ENCODE measurements at regions not wholly inside any gene's neighbourhood (a gene's known extent, or its start where the extent isn't known, plus 50 kb on each side); places are given as distances from the start of the nearest gene placed in this dataset.
"Not testable (repeated sequence)": the region's sequence is repeated elsewhere in the genome, so short reads cannot be mapped to it uniquely, and the experiment has no call there.

DNA sequence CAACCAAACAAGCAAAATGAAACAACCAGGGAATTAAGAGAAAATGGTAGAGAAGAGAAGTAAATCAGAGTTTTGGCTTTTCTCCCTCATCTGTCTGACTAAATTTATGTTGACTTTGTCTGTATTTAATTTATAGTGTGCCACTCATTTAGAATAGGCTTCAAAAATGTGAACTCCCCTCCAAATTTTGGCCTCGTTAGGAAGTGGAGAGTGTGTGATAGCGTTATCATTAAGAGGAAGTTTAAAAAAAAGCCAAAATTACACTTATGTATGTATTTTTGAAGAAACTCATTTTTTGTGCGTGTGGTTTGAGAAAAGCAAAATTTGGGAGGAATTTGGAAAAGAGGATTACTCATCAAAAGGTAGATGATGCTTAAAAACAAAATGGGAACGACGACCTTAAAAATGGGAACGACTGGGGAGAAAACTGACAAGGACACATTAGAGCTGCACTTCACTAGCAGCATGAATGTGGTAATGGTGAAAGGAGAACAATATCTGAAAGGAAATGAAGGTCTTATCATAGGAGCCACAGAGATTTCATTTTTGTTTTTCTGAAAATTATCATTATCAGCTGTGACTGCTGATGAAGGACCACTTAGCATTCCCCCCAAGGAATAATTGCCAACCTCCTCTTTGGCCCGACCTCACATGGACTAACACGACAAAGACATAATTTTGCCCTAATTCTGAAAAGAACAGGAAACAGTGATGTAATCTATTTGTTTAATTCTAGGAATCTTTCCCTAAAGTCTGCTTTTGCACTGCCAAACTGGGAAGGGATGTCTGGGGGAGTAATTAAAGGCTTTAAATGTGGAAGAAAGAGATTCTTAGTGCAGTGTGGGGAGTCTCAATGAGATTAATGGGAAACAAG is 163.2 kb upstream of the P2RY1 start:
- DNase-seq, result no peak

GRCh38 chr3:152672320-152672649 is 162.6 kb upstream of the P2RY1 start:
- DNase-seq, result no peak

DNA sequence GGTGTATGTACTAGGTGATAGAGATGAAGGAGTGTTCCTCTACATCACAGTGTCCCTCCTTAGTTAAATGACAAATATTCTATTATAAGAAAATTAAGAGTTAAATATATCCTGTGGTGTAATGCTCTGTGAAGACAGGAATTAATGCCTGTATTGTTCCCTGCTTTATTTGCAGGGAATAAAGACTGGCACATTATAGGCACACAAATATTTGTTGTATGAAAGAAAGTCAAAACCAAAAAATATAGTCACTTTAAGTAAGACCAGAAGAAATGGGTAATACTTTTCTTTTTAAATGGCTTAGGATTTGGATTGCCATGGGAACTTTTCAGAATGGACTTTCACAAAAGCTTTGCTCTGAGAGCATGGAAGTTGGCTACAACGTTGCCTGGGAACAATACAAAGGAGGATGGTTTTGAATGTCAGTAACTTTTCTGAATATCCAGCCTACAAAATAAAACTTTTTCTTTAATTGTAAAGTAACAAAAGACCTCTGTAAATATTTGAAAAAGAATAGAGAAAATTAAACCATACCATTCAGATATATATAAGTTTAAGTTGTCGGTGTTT is 158.0 kb upstream of the P2RY1 start:
- no peak for DNase-seq

DNA sequence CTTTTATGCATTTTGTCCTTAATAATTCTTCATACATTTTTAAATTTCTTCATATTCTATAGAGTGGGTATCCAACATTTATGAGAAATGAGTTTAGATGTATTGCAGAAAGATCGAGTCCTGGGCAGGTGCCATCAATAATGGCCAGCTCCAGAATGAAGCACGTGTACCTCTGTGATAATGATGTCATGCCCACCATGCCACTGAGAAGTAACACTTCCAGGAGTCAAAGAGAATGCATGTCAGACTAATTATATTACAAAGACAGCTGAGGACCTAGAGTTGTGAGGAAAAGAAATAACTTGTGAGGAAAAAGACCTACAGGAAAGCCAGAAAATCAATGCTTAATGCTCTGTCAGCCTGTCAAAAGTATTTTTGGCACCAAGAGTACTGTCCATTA is 157.4 kb upstream of the P2RY1 start:
- no peak for DNase-seq

- no peak for DNase-seq
Observed at GRCh38 chr3:152682477-152682876, 152.5 kb upstream of the P2RY1 start.

GRCh38 chr3:152683521-152683999 is 151.4 kb upstream of the P2RY1 start:
- no peak for DNase-seq

- DNase-seq, result no peak
Observed at GRCh38 chr3:152684279-152684678, 150.7 kb upstream of the P2RY1 start.

- no peak for DNase-seq
Observed at GRCh38 chr3:152688313-152688712, 146.6 kb upstream of the P2RY1 start.

DNA sequence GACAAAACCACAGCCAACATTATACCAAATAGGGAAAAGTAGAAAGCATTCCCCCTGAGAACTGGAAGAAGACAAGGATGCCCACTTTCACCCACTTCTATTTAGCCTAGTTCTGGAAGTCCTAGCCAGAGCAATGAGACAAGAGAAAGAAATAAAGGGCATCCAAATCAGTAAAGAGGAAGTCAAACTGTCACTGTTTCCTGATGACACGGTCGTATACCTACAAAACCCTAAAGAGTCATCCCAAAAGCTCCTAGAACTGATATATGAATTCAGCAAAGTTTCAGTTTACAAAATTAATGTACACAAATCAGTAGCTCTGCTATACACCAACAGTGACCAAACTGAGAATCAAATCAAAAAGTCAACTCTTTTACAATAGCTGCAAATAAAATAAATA is 142.6 kb upstream of the P2RY1 start:
- DNase-seq, result not testable (repeated sequence)

DNA sequence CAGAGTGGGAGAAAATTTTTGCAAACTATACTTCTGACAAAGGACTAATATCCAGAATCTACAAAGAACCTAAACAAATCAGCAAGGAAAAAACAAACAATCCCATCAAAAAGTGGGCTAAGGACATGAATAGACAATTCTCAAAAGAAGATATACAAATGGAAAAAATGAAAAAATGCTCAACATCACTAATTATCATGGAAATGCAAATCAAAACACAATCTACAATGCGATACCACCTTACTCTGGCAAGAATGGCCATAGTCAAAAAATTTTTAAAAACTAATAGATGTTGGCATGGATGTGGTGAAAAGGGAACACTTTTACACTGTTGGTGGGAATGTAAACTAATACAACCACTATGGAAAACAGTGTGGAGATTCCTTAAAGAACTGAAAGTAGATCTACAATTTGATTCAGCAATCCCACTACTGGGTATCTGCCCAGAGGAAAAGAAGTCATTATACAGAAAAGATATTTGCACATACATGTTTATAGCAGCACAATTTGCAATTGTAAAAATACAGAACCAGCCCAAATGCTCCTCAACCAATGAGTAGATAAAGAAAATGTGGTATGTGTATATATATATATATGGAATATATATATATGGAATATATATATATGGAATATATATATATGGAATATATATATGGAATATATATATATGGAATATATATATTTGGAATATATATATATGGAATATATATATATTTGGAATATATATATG is 141.2 kb upstream of the P2RY1 start:
- not testable (repeated sequence) for DNase-seq

DNA sequence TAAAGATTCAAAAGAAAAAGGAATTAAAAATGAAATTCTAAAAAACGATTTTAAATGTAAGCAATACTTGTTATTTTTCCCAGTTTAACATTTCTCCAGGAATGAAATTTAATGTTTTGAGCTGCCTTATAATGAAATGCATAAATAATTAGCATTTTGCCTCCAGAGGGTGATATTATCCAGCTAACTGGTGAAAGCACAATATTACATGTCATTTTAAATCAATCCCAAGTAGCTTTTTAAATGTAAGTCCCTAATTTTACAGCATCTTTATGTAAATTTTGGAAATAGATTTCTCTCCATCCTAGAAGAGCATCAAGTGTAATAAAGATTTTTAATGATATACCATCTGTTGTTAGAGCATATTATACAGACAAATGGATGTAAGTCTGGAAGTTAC is 139.1 kb upstream of the P2RY1 start:
- no peak for DNase-seq

GRCh38 chr3:152696962-152697361 is 138.0 kb upstream of the P2RY1 start:
- no peak for DNase-seq

DNA sequence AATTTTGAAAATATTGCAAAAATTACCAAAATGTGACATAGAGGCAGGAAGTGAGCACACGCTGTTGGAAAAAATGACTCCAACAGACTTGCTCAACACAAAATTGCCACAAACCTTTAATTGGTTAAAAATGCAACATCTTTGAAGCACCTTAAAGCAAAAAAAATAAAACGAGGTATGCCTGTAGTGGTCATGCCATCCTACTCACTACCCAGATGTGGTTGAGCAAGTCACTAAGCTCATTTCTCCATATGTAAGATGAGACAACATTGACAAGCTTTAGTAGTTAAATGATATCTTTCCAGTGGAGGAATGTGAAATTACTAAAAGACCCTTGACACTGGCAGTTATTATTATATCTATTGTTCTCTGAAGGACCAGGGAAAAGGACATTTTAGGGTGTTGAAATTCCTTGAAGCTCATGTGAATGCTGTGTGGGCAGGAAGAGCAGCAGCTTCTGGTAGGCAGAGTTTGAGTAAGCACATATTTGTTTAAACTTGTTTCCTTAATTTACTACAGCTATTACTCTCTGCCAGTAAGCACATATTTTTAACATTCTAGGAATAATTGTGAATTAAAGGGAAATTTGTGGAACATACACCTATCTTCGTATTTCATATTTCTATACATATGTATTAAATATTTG is 131.6 kb upstream of the P2RY1 start:
- no peak for DNase-seq

GRCh38 chr3:152706991-152707713 is 127.8 kb upstream of the P2RY1 start:
- no peak for DNase-seq

GRCh38 chr3:152709659-152710058 is 125.3 kb upstream of the P2RY1 start:
- DNase-seq, result no peak

GRCh38 chr3:152710549-152710948 is 124.4 kb upstream of the P2RY1 start:
- no peak for DNase-seq

- DNase-seq, result no peak
Observed at GRCh38 chr3:152713989-152714388, 120.9 kb upstream of the P2RY1 start.

DNA sequence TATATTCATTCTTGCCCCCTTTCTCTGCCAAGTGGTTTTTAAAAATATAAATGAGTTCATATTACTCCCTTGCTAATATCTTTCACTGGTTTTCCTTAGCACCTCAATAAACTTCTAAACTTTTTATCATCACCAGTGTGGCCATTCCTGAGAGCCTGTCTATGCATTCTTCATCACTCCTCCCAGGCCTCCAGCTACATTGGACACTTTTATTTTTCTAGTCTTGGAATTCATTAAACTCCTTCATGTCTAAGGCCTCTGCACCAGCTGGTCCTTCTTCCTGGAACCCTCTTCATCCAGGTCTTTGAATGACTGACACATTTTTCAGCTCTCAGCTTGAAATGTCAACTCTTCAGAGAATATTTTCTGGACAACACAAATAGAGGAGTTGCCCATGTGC is 120.4 kb upstream of the P2RY1 start:
- DNase-seq, result no peak

DNA sequence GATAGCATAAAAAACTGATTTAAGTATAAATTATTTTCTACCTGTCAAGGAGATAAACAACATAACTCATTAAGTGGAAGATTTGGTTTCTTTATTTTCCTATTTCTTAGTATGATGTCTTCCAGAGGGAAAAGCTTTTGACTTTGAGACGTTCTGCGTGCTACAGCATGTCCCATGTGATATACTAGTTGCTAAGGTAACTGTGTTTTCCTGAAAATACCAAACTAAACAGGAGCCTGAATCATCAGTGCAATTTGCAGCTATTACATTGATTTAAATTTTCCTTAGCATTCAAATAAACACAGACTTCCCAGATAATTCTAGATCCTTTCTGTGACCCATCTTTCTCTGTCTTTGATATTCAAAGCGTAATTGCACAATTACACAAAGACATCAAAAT is 117.7 kb upstream of the P2RY1 start:
- DNase-seq, result no peak

DNA sequence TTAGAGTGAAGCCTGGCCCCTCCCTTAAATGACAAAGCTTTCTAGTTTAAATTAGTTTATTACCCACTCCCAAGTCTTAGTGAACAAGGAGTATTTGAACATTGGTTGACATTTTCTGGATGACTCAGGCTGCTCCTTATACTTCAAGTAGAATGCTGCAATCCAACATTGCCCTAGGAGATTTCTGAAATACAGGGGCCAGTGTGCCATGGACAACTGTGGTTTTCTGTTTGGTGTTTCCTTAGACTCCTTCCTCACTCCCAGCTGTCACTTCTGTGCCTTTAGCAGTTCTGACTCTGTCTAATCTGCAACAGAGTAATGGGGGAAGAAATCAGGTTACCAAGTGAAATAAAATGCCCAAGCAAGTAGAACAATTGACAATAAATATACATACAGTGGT is 116.1 kb upstream of the P2RY1 start:
- DNase-seq, result no peak

- no peak for DNase-seq
Observed at GRCh38 chr3:152719264-152719663, 115.7 kb upstream of the P2RY1 start.

- DNase-seq, result no peak
Observed at GRCh38 chr3:152720951-152721718, 113.8 kb upstream of the P2RY1 start.

Measured in NCI-H2081 treated with DMSO at 0.1 percent for 48 hours (cell line).